Upper lobe of left lung (tissue), 4 donors: ENCODE measurements at regions not wholly inside any gene's neighbourhood (a gene's known extent, or its start where the extent isn't known, plus 50 kb on each side); places are given as distances from the start of the nearest gene placed in this dataset.

ENCODE experiments used
- CTCF ChIP-seq, 6 experiments: fragments of 450-650 bp in 4 of 6; fragments of 200-600 bp in 2 of 6; sonication (generic) in 2 of 6; IDR thresholded peaks; one replicate each; pipeline ENCODE4 v1.5.1; 2016 to 2019; ENCODE audit warnings: antibody characterized with exemption in 6 of 6
- EP300 ChIP-seq, 4 donors: sonication (generic); formaldehyde crosslinking; IDR thresholded peaks; one replicate each; pipeline ENCODE4 v1.5.1; 2017; ENCODE audit warnings: antibody characterized with exemption in 4 of 4, control low read depth in 2 of 4
- POLR2A ChIP-seq, 4 donors: fragments of 450-650 bp; IDR thresholded peaks; one replicate each; pipeline ENCODE4 v1.5.1; 2016 to 2017; ENCODE audit warnings: antibody characterized with exemption in 4 of 4, mild to moderate bottlenecking in 2 of 4

- TF ChIP-seq POLR2A (IDR thresholded peaks at IDR 0.05): no peak
- TF ChIP-seq CTCF (IDR thresholded peaks at IDR 0.05): no peak
- TF ChIP-seq EP300 (IDR thresholded peaks at IDR 0.05): no peak
Observed at GRCh38 chrX:140944710-140945109, 57.7 kb upstream of the SPANXB1 start.
